HG03135 (cell line): ENCODE measurements at regions not wholly inside any gene's neighbourhood (a gene's known extent, or its start where the extent isn't known, plus 50 kb on each side); places are given as distances from the start of the nearest gene placed in this dataset.

ENCODE experiments used
- ATAC-seq: cut with Tn5 transposase; IDR thresholded peaks from one replicate; pipeline ENCODE4 v1.9.1; 2021; ENCODE audit warnings: mild to moderate bottlenecking, moderate library complexity; ENCODE audit not compliant: unreplicated experiment

GRCh38 chr15:35843498-35843897 lies 297.5 kb upstream of the DPH6 start:
- no peak for ATAC-seq

- no peak for ATAC-seq
Measured at GRCh38 chr15:35850284-35850683, 304.3 kb upstream of the DPH6 start.

GRCh38 chr15:35851491-35851890 lies 305.5 kb upstream of the DPH6 start:
- no peak for ATAC-seq

- no peak for ATAC-seq
Measured at GRCh38 chr15:35852818-35853624, 307.1 kb upstream of the DPH6 start.

- ATAC-seq = no peak
Measured at GRCh38 chr15:35854316-35854715, 308.4 kb upstream of the DPH6 start.

DNA sequence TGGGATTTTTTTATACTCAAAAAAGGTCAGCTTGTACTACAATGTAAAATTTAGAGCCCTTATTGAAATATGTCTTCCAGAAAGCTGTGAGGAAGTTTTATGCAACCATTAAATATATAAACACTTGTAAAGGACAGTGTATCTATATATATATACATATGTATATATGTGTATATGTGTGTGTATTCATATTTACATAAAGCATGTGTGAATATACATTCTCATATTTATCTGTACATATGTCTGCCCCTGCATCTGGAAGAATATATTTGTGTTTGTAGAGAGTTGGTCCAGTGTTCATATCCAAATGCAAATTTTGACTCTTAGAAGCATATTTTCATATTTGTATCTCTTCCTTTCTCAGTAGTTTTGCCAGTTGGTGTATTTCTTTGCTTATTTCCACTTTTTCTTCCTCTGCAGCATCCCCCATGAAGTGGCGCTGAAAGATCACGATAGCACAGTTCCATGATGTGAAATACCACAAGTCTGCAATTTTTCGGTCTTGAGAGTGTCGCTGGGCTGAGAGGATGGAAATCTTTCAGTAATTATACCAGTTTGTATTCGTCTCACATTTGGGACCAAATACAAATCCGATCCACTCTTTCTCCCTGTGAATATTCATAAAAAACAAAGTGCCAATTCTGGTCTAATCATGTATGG lies 311.7 kb upstream of the DPH6 start:
- ATAC-seq = no peak

GRCh38 chr15:35858707-35859106 lies 312.7 kb upstream of the DPH6 start:
- no peak for ATAC-seq

DNA sequence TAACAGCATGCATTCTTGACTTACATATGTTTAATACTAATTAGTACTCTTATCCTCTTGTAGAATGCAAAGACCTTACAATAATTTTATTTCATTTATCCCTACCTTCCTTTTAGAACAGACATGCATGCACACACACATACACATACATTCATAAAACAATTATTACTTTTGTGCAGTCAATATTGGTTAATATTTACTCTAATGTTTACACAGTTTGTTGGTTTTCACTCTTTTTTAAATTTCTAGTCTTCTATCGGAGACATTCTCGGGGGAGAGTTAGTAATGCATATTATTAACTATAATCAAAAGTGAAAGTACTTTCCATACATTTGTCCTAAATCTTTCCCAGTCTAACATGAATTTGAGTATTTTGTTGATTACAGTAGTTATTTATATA lies 317.7 kb upstream of the DPH6 start:
- ATAC-seq = no peak

DNA sequence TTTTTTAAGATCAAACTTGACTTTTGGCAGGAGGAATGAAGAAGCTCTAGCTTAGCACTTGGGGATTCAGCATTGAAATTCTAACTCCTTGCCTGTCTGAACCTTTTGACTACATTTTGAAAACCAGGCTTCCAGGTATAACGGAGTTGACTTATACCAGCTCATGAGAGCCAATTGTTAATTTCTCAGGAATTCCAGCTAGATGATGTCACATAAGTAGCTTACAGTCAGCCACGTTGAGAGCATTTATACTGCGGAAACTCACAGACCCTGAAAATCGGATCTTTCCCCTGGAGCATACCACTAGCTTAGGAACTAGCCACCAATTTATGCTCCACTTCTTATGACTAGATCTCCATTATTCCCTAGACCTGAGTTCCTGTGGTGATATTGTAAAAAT lies 321.4 kb upstream of the DPH6 start:
- no peak for ATAC-seq

GRCh38 chr15:35871282-35871681 lies 325.3 kb upstream of the DPH6 start:
- ATAC-seq = no peak

DNA sequence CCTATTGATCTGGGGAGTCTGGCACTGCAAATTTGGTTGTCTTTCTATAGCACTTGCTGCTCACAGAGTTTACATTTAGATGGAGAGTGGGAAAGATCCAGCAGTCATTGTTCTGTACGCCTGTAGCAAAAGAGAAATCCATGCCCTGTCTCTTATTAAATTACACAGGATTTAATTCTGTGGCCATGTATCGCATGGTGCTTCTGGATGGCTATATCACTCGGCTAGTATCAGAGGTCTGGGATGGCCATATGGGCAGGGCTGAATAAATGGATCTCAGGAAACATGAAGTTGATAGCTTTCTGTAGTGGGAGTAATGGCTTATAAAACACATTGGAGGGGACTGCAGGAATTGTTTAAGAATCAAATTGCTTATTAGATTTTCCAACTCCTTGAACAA lies 325.8 kb upstream of the DPH6 start:
- ATAC-seq = no peak

DNA sequence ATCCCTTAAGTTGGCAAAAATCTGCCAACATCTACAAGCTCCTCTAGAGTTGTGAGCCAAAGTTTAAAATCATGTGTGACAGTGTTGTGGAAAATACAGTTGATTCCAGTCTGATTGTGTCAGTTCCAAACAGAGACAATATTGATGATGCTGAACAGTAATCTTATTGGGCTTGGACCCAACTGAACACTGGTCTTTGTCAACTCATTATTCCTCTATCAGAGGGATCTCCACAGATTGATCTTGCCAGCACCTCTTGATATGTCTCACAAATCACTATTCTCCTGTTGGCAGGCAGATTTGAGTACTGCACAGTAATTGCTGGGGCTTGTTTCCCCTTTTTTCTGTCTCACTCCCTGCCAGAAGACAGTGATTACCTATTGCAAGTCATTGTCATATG lies 326.6 kb upstream of the DPH6 start:
- no peak for ATAC-seq

DNA sequence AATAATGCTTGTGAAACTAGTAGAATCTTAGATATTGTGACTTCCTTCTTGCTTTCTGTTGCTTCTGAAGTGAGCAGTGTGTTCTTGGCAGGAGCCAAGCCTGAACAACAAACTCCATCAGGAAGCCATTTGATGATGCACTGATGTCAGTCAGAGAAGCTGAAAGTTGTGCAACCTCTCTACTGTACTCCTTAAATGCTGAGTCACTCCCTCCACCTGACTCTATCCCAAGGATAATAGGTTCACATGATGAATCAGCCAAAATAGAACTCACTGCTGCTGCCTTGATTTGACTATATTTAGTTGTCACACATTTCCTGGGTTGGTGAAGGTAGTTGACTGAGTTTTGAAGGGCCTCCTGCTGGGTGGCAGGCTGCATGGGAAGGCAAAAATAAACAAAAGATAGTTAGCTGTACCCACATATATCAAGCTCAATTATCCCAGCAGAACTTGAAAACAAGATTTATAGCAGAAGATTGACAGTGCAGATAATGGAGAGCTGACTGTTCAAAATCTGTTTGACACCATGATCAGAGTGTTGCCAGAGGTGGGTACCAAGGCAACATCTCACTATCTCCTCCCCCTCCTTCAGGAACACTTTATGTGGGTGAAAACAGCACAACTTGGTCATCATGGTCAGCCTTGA lies 328.4 kb upstream of the DPH6 start:
- ATAC-seq = no peak

DNA sequence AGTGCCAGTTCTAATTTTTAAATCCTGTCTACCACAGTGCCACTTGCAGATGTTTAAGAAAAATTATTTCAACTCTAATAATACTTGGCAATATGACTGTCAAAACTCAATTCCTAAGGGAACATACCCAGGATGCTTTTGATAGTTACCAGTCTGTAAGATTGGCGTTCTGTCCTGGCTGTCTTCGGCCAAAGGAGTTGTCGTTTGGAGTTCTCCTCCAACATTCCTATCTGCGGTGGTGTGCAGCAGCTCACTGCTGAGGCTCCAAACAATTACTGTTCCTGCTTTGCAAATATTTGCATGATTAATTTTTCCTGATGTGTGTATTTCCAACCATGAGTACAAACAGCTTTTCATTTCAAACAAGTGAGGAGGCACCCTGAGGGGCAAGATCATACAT lies 330.8 kb upstream of the DPH6 start:
- ATAC-seq = no peak

DNA sequence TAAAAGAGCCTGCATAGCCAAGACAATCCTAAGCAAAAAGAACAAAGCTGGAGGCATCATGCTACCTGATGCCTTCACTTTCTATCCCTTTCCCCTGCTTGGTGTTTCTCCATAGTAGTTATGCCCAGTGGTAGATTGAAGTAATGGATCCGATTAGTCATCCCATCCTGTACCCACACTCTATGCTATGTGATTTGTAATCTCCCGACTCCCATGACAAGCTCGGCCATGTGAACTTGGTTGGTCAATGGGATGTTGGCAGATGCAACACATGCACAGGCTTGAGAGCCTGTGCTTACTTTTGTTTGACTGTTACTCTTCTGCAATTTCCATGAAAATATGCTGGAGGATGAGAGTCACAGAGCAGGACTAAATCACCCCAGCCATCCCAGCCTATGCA lies 334.9 kb upstream of the DPH6 start:
- no peak for ATAC-seq

GRCh38 chr15:35885870-35886269 lies 339.9 kb upstream of the DPH6 start:
- ATAC-seq = no peak

- no peak for ATAC-seq
Measured at GRCh38 chr15:35886765-35887164, 340.8 kb upstream of the DPH6 start.

DNA sequence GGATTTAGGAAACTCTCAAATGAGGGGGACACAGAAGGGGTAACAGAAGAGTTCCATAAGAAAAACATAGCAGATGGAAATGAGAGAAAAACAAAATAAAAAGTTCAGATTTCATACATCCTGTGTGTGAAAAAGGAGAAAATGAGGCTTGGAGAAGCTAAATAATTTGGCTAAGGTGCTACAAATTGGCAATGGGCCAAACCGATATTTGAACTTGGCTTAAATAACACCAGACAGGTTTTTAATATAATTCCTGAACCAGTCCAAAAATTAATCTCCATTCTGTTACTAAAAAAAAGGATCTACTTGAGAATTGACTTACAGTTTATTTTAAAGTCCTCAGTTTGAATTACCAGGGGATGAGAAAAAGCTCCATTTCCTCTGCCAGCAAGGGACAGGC lies 342.9 kb upstream of the DPH6 start:
- no peak for ATAC-seq

DNA sequence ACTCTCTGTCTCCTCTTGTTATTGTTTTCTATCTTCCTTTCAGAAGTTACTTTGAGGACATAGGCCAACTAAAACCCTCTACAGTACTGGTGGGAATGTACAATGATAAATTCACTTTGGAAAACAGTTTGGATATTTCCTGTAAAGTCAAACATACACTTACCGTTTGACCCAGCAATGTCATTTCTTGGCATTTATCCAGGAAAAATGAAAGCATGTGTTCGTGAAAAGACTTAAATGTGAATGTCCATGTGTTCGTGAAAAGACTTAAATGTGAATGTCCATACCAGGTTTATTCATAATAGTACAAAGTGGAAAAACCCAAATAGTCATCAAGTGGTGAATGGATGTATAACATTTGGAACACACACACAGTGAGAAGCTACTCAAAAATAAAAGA lies 361.5 kb upstream of the DPH6 start:
- no peak for ATAC-seq

DNA sequence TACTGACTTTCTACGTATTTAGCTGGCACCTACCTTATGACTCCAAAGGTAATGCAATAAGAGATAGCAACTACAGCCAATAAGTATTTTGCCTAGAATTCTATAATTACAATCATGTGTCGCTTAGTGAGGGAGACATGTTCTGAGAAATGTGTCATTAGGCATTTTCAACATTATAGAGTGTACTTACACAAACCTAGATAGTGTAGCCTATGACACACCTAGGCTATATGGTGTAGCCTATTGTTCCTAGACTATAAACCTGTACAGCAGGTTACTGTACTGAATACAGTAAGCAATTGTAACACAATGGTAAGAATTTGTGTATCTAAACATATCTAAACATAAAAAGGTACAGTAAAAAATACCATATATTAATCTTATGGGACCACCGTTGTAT lies 363.4 kb upstream of the DPH6 start:
- ATAC-seq = no peak

DNA sequence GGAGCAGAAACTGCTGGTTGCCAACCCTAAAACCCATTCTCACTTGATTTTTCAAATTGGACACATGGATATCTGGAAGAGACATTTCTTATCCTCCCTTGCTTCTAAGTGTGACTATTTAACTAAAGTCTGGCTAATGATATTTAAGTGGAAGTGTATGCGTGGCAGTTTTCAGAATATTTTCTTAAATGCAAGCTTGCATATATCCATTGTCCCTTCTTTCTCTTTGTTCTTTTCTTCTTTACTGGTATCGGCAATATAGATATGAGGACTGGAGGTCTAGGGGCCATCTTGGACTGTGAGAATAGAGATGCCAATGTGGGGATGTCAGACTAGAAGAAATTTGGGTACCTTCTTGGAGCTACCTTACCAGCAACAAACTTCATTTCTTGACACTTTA lies 364.3 kb upstream of the DPH6 start:
- ATAC-seq = no peak
